Natural killer cell (primary cell): ENCODE measurements at regions not wholly inside any gene's neighbourhood (a gene's known extent, or its start where the extent isn't known, plus 50 kb on each side); places are given as distances from the start of the nearest gene placed in this dataset.

Experiments
- ATAC-seq, 3 donors: fragments of 150-1000 bp in 2 of 3; fragments of 200-7000 bp in 1 of 3; cut with Tn5 transposase; 1 replicate in 1 of 3; 2 replicates in 2 of 3; pipeline ENCODE4 v1.10.0; 2021; ENCODE audit warnings: mild to moderate bottlenecking in 2 of 3, moderate library complexity in 2 of 3
- DNase-seq, 2 donors: peaks; one replicate each; pipeline versions ENCODE4 v3.0.0 to v3.0.0-alpha.2; 2013 to 2021; ENCODE audit warnings: mixed read lengths in 1 of 2
- H3K27ac ChIP-seq: one replicate; pipeline ENCODE4 v1.5.1; 2013; ENCODE audit warnings: mild to moderate bottlenecking, low read length
- H3K27me3 ChIP-seq: one replicate; pipeline ENCODE4 v1.6.1; 2013; ENCODE audit warnings: low read length; ENCODE audit not compliant: control insufficient read depth, insufficient read depth
- H3K36me3 ChIP-seq: one replicate; pipeline ENCODE4 v1.6.1; 2013; ENCODE audit warnings: low read length; ENCODE audit not compliant: control insufficient read depth, insufficient read depth
- H3K4me1 ChIP-seq: one replicate; pipeline ENCODE4 v1.6.1; 2013; ENCODE audit warnings: low read length; ENCODE audit not compliant: control insufficient read depth, insufficient read depth
- H3K4me3 ChIP-seq: one replicate; pipeline ENCODE4 v1.5.1; 2013; ENCODE audit warnings: low read length
- H3K9me3 ChIP-seq: one replicate; pipeline ENCODE4 v1.6.1; 2013; ENCODE audit warnings: low read length; ENCODE audit not compliant: control insufficient read depth, insufficient read depth
- H3K27ac Mint-ChIP-seq, 2 donors: one replicate each; pipeline ENCODE4 v1.8.0; 2022; ENCODE audit warnings: mild to moderate bottlenecking in 2 of 2, mixed read lengths in 2 of 2, moderate library complexity in 1 of 2
- H3K27me3 Mint-ChIP-seq, 2 donors: one replicate each; pipeline ENCODE4 v1.8.0; 2022; ENCODE audit warnings: low read depth in 2 of 2, mixed read lengths in 2 of 2
- H3K36me3 Mint-ChIP-seq: one replicate; pipeline ENCODE4 v1.8.0; 2022; ENCODE audit warnings: mixed read lengths
- H3K4me1 Mint-ChIP-seq, 2 donors: one replicate each; pipeline ENCODE4 v1.8.0; 2022; ENCODE audit warnings: mixed read lengths in 2 of 2
- H3K4me3 Mint-ChIP-seq: one replicate; pipeline ENCODE4 v1.8.0; 2022; ENCODE audit warnings: mild to moderate bottlenecking, moderate library complexity, mixed read lengths
- H3K9me3 Mint-ChIP-seq, 2 donors: one replicate each; pipeline ENCODE4 v1.8.0; 2022; ENCODE audit warnings: mixed read lengths in 2 of 2
- CTCF ChIP-seq: fragments of 200-600 bp; IDR thresholded peaks from one replicate; pipeline ENCODE4 v1.8.0; 2022; ENCODE audit warnings: antibody characterized with exemption
- WGBS: methylation state at CpG from one replicate; pipeline ENCODE4 v1.1.7; 2013; ENCODE audit warnings: missing lambda C conversion rate; ENCODE audit not compliant: insufficient coverage; 5-methylcytosine and 5-hydroxymethylcytosine counted together
- intact Hi-C: fragments of 100-400 bp; cut with micrococcal nuclease; formaldehyde crosslinking; loops from one replicate; pipeline ENCODE4 v1.14.2; 2022

DNA sequence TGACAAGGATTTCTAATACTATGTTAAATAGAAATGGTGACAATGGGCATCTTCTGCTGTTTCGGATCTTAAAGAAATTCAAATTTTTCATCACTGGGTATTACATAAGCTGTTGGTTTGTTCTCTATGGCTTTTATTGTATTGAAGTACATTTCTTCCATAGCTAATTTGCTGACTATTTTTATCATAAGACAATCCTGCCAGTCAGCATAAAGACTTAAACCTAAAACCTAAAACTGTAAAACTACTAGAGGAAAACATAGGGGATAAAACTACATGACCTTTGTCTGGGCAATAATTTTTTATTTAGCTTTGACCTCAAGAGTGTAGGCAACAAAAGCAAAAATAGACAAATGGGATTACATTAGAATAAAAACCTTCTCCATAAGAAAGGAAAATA is 1017.4 kb downstream of the SI start:
- Histone ChIP-seq H3K4me3 (no peak overlapping the region), H3K4me1 (no peaks in the 10 kb centered on the region), H3K9me3 (no peaks in the 10 kb centered on the region), H3K36me3 (no peaks in the 10 kb centered on the region), H3K27me3 (no peaks in the 10 kb centered on the region), H3K27ac (no peak overlapping the region)
- no peak overlapping the region for H3K27ac Mint-ChIP-seq
- H3K4me3 Mint-ChIP-seq, result no peak overlapping the region
- no peak for TF ChIP-seq CTCF
- peaks cover 19 to 26% of the 10 kb centered on the region in 2 donors for H3K9me3 Mint-ChIP-seq
- H3K27me3 Mint-ChIP-seq, result no peaks in the 10 kb centered on the region
- ATAC-seq, result no peak
- no CpG with 5 or more reads among the region's 1 CpG for WGBS
- H3K4me1 Mint-ChIP-seq, result no peaks in the 10 kb centered on the region
- intact Hi-C loops, result no loop called here
- peaks cover 6% of the 10 kb centered on the region for H3K36me3 Mint-ChIP-seq
- DNase-seq, result no peak

- Mint-ChIP-seq H3K27me3 (no peaks in the 10 kb centered on the region), H3K4me1 (no peaks in the 10 kb centered on the region), H3K36me3 (no peaks in the 10 kb centered on the region), H3K27ac (no peak overlapping the region), H3K4me3 (no peak overlapping the region), H3K9me3 (peaks cover 3 to 6% of the 10 kb centered on the region in 2 donors)
- Histone ChIP-seq H3K4me1 (no peaks in the 10 kb centered on the region), H3K36me3 (no peaks in the 10 kb centered on the region), H3K9me3 (no peaks in the 10 kb centered on the region), H3K27ac (no peak overlapping the region), H3K4me3 (no peak overlapping the region), H3K27me3 (no peaks in the 10 kb centered on the region)
- intact Hi-C loops, result no loop called here
- ATAC-seq (no peak), DNase-seq (no peak)
- TF ChIP-seq CTCF, result no peak
- 83% methylated on average over 1 of the region's 1 CpG for WGBS
Measured at GRCh38 chr3:164049847-164050246, 1028.4 kb downstream of the SI start.

DNA sequence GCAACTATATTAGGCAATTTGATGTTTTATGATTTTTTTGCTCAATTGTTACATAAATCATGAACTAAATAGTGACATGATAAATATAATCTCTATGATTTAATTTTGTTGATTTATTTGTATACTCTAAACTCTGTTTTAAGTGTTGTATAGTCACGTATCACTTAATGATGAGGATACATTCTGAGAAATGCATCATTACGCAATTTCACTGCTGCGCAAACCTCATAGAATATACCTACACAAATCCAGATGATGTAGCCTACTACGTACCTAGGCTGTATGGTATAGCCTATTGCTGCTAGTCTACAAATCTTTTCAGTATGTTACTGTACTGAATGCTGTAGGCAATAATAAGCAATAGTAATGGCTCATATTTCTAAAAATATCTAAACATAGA is 1029.8 kb downstream of the SI start:
- H3K4me3 Mint-ChIP-seq, result no peak overlapping the region
- no peaks in the 10 kb centered on the region for H3K36me3 Mint-ChIP-seq
- H3K27ac Mint-ChIP-seq, result no peak overlapping the region
- Histone ChIP-seq H3K4me1 (no peaks in the 10 kb centered on the region), H3K36me3 (no peaks in the 10 kb centered on the region), H3K4me3 (no peak overlapping the region), H3K27me3 (no peaks in the 10 kb centered on the region), H3K9me3 (no peaks in the 10 kb centered on the region), H3K27ac (no peak overlapping the region)
- H3K27me3 Mint-ChIP-seq, result no peaks in the 10 kb centered on the region
- intact Hi-C loops, result no loop called here
- peaks cover 6% of the 10 kb centered on the region in 2 donors for H3K9me3 Mint-ChIP-seq
- ATAC-seq (no peak), DNase-seq (no peak)
- TF ChIP-seq CTCF, result no peak
- H3K4me1 Mint-ChIP-seq, result no peaks in the 10 kb centered on the region
- 100% methylated on average over 1 of the region's 4 CpGs for WGBS

- H3K9me3 Mint-ChIP-seq, result peaks cover 5 to 16% of the 10 kb centered on the region in 2 donors
- H3K27ac Mint-ChIP-seq, result no peak overlapping the region
- H3K36me3 Mint-ChIP-seq, result no peaks in the 10 kb centered on the region
- H3K9me3 ChIP-seq, result peaks cover under 1% of the 10 kb centered on the region
- no peak for ATAC-seq
- no peak overlapping the region for H3K27ac ChIP-seq
- 65% methylated on average over 2 of the region's 2 CpGs for WGBS
- no peaks in the 10 kb centered on the region for H3K4me1 ChIP-seq
- intact Hi-C loops, result no loop called here
- no peaks in the 10 kb centered on the region for H3K36me3 ChIP-seq
- no peak for TF ChIP-seq CTCF
- no peaks in the 10 kb centered on the region for H3K27me3 ChIP-seq
- no peaks in the 10 kb centered on the region for H3K4me1 Mint-ChIP-seq
- no peaks in the 10 kb centered on the region for H3K27me3 Mint-ChIP-seq
- DNase-seq, result no peak
- H3K4me3 ChIP-seq, result no peak overlapping the region
- no peak overlapping the region for H3K4me3 Mint-ChIP-seq
Measured at GRCh38 chr3:164040991-164041390, 1037.3 kb downstream of the SI start.
